GM23248 (cell line): ENCODE measurements at regions not wholly inside any gene's neighbourhood (a gene's known extent, or its start where the extent isn't known, plus 50 kb on each side); places are given as distances from the start of the nearest gene placed in this dataset.

Experiments
- EZH2 ChIP-seq: fragments of 200-600 bp; sonication (generic); IDR thresholded peaks from 2 replicates; pipeline ENCODE4 v1.6.1; 2018; ENCODE audit warnings: antibody characterized with exemption, mild to moderate bottlenecking; ENCODE audit not compliant: insufficient read depth, poor library complexity, severe bottlenecking
- EZH2phosphoT487 ChIP-seq: fragments of 200-600 bp; sonication (generic); IDR thresholded peaks from 2 replicates; pipeline ENCODE4 v1.6.1; 2018; ENCODE audit warnings: antibody characterized with exemption, moderate library complexity, mild to moderate bottlenecking, low read depth; ENCODE audit not compliant: insufficient read depth

DNA sequence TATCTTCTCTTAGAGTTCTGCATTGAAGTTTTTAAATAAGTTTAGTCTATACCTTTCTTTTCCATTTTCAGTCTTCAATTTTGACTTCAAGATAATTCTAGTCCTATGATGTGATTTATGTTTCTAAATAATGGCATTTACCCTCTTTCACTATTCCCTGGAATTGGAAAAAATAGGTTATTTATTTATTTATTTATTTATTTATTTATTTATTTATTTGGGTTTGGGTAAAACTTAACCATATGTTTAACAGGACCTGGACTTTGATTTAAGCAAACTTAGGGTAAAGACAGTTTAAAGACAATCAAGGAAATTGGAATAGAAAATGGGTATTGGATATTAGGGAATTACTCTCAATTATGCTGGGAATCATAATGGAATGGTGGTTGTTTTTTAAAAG is 182.1 kb downstream of the RPIA start:
- TF ChIP-seq EZH2phosphoT487 (no peak), EZH2 (no peak)
